Fibroblast of pulmonary artery (primary cell): ENCODE measurements at regions not wholly inside any gene's neighbourhood (a gene's known extent, or its start where the extent isn't known, plus 50 kb on each side); places are given as distances from the start of the nearest gene placed in this dataset.

Experiments
- DNase-seq: peaks from one replicate; pipeline ENCODE4 v3.0.0-alpha.2; 2010; ENCODE audit warnings: low read depth
- H3K4me3 ChIP-seq: replicated peaks from 2 replicates; pipeline ENCODE4 v1.5.1; 2011; ENCODE audit warnings: low read depth, mild to moderate bottlenecking, control low read depth, low read length, moderate library complexity
- CTCF ChIP-seq: IDR thresholded peaks from 2 replicates; pipeline ENCODE4 v1.5.1; 2011; ENCODE audit warnings: mild to moderate bottlenecking, control low read depth, low read length, inconsistent platforms; ENCODE audit errors: missing control alignments

- TF ChIP-seq CTCF = no peak
- H3K4me3 ChIP-seq = no peak overlapping the region
- no peak for DNase-seq
Observed at GRCh38 chrX:39855748-39856129, 242.0 kb downstream of the BCOR start.

- DNase-seq = no peak
- no peak overlapping the region for H3K4me3 ChIP-seq
- no peak for TF ChIP-seq CTCF
Observed at GRCh38 chrX:39856472-39857121, 241.2 kb downstream of the BCOR start.

GRCh38 chrX:39857780-39858179 is 240.0 kb downstream of the BCOR start:
- no peak for DNase-seq
- H3K4me3 ChIP-seq = no peak overlapping the region
- no peak for TF ChIP-seq CTCF

GRCh38 chrX:39859991-39860861 is 237.5 kb downstream of the BCOR start:
- DNase-seq = peak; percentile 85

GRCh38 chrX:39862963-39863362 is 234.8 kb downstream of the BCOR start:
- no peak for TF ChIP-seq CTCF
- H3K4me3 ChIP-seq = no peak overlapping the region
- DNase-seq = no peak

More at GRCh38 chrX:39859991-39860861, 237.5 kb downstream of the BCOR start:
- H3K4me3 ChIP-seq = no peak overlapping the region
- no peak for TF ChIP-seq CTCF

- no peak for TF ChIP-seq CTCF
- H3K4me3 ChIP-seq = no peak overlapping the region
- no peak for DNase-seq
Observed at GRCh38 chrX:39866229-39866628, 231.5 kb downstream of the BCOR start.
